AG04449 (cell line): ENCODE measurements at regions not wholly inside any gene's neighbourhood (a gene's known extent, or its start where the extent isn't known, plus 50 kb on each side); places are given as distances from the start of the nearest gene placed in this dataset.
"Not testable (repeated sequence)": the region's sequence is repeated elsewhere in the genome, so short reads cannot be mapped to it uniquely, and the experiment has no call there.

Source experiments
- CTCF ChIA-PET: fragments of 350-600 bp; formaldehyde crosslinking; extraction: SDS; loops from one replicate; lab custom pipeline; 2021; ENCODE audit warnings: antibody characterized with exemption; lab: Yijun Ruan, JAX
- POLR2A ChIA-PET: fragments of 400-600, 350-600 bp; formaldehyde crosslinking; extraction: SDS; loops from one replicate; lab custom pipeline; 2020; ENCODE audit warnings: antibody characterized with exemption, inconsistent platforms; lab: Yijun Ruan, JAX
- DNase-seq: peaks from one replicate; pipeline ENCODE4 v3.0.0-alpha.2; 2010; ENCODE audit warnings: low read depth, low spot score
- H3K4me3 ChIP-seq: 2 replicates; pipeline ENCODE4 v1.5.1; 2011; ENCODE audit warnings: low read depth, mild to moderate bottlenecking, control low read depth, low read length
- CTCF ChIP-seq: IDR thresholded peaks from one replicate; pipeline ENCODE4 v1.5.1; 2011; ENCODE audit warnings: mild to moderate bottlenecking, moderate library complexity, low read length, control low read depth, inconsistent platforms; ENCODE audit not compliant: insufficient read depth; ENCODE audit errors: missing control alignments

GRCh38 chr2:146981921-146982320 lies 862.9 kb upstream of the ACVR2A start:
- DNase-seq = no peak
- no peak overlapping the region for H3K4me3 ChIP-seq
- TF ChIP-seq CTCF = no peak
- ChIA-PET POLR2A (no interaction called here), CTCF (interaction anchor here (0.5 kb wide), 1 partner anchor 20 kb away, joined by 3 read pairs; no protein-coding TSS in a partner anchor)

- TF ChIP-seq CTCF = no peak
- ChIA-PET CTCF (no interaction called here), POLR2A (no interaction called here)
- DNase-seq = no peak
- H3K4me3 ChIP-seq = no peak overlapping the region
Measured at GRCh38 chr2:146979746-146980145, 865.1 kb upstream of the ACVR2A start.

GRCh38 chr2:146978577-146979555 lies 866.0 kb upstream of the ACVR2A start:
- DNase-seq = no peak
- no peak for TF ChIP-seq CTCF
- ChIA-PET CTCF (no interaction called here), POLR2A (no interaction called here)
- no peak overlapping the region for H3K4me3 ChIP-seq

GRCh38 chr2:146970981-146971380 lies 873.8 kb upstream of the ACVR2A start:
- DNase-seq, CTCF ChIA-PET, H3K4me3 ChIP-seq, POLR2A ChIA-PET: not testable (repeated sequence)

GRCh38 chr2:146969703-146970102 lies 875.1 kb upstream of the ACVR2A start:
- POLR2A ChIA-PET, H3K4me3 ChIP-seq, CTCF ChIA-PET, DNase-seq: not testable (repeated sequence)

GRCh38 chr2:146964494-146964893 lies 880.3 kb upstream of the ACVR2A start:
- no peak for DNase-seq
- POLR2A ChIA-PET = no interaction called here
- no peak for TF ChIP-seq CTCF
- CTCF ChIA-PET = no interaction called here
- no peak overlapping the region for H3K4me3 ChIP-seq

- POLR2A ChIA-PET = no interaction called here
- no peak overlapping the region for H3K4me3 ChIP-seq
- DNase-seq = no peak
- CTCF ChIA-PET = no interaction called here
- TF ChIP-seq CTCF = no peak
Measured at GRCh38 chr2:146954544-146954943, 890.3 kb upstream of the ACVR2A start.
